Spleen (tissue), 7 donors: ENCODE measurements at regions not wholly inside any gene's neighbourhood (a gene's known extent, or its start where the extent isn't known, plus 50 kb on each side); places are given as distances from the start of the nearest gene placed in this dataset.

Experiments
- POLR2A ChIP-seq, 3 donors: fragments of 450-650 bp; IDR thresholded peaks; one replicate each; pipeline ENCODE4 v1.5.1; 2017; ENCODE audit warnings: antibody characterized with exemption in 3 of 3, mild to moderate bottlenecking in 1 of 3
- POLR2AphosphoS5 ChIP-seq, 3 donors: sonication (generic); formaldehyde crosslinking; IDR thresholded peaks; one replicate each; pipeline ENCODE4 v1.5.1; 2017; ENCODE audit warnings: antibody characterized with exemption in 3 of 3
- TF ChIP-seq, protein P1 (sequence below), 11 experiments: fragments of 200-600 bp in 7 of 11; fragments of 450-650 bp in 4 of 11; sonication (generic) in 4 of 11; IDR thresholded peaks in 8 of 11; conservative IDR thresholded peaks in 3 of 11; 1 replicate in 7 of 11; 2 replicates in 4 of 11; pipeline versions ENCODE4 v1.4.0 to v1.8.0; 2016 to 2021; ENCODE audit warnings: antibody characterized with exemption in 11 of 11, inconsistent platforms in 4 of 11, mild to moderate bottlenecking in 1 of 11
- donor health status: DM: no; HTN: no; CAD: no; lungs with moderate emphysema.
- donor health status: DM: no; HTN: no; CAD: no.
- donor health status: DM: no; HTN: no; CAD: no.

GRCh38 chr6:88268508-88268907 is 102.4 kb upstream of the CNR1 start:
- TF ChIP-seq, protein P1, sequence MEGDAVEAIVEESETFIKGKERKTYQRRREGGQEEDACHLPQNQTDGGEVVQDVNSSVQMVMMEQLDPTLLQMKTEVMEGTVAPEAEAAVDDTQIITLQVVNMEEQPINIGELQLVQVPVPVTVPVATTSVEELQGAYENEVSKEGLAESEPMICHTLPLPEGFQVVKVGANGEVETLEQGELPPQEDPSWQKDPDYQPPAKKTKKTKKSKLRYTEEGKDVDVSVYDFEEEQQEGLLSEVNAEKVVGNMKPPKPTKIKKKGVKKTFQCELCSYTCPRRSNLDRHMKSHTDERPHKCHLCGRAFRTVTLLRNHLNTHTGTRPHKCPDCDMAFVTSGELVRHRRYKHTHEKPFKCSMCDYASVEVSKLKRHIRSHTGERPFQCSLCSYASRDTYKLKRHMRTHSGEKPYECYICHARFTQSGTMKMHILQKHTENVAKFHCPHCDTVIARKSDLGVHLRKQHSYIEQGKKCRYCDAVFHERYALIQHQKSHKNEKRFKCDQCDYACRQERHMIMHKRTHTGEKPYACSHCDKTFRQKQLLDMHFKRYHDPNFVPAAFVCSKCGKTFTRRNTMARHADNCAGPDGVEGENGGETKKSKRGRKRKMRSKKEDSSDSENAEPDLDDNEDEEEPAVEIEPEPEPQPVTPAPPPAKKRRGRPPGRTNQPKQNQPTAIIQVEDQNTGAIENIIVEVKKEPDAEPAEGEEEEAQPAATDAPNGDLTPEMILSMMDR (IDR thresholded peaks at IDR 0.05 in 8 of 11, conservative IDR thresholded peaks at IDR 0.05 in 3 of 11): no peak
- TF ChIP-seq POLR2AphosphoS5 (IDR thresholded peaks at IDR 0.05): no peak
- TF ChIP-seq POLR2A (IDR thresholded peaks at IDR 0.05): no peak
